Ectodermal cell (in vitro differentiated cells): ENCODE measurements at regions not wholly inside any gene's neighbourhood (a gene's known extent, or its start where the extent isn't known, plus 50 kb on each side); places are given as distances from the start of the nearest gene placed in this dataset.

Experiments used
- H3K27ac ChIP-seq: 2 replicates; pipeline ENCODE4 v1.7.0; 2013; ENCODE audit warnings: mild to moderate bottlenecking, low read depth, low read length; ENCODE audit not compliant: insufficient read depth, poor library complexity, severe bottlenecking
- H3K27me3 ChIP-seq: 2 replicates; pipeline ENCODE4 v1.7.0; 2013; ENCODE audit warnings: mild to moderate bottlenecking, low read length; ENCODE audit not compliant: insufficient read depth, control insufficient read depth, poor library complexity, severe bottlenecking
- H3K36me3 ChIP-seq: one replicate; pipeline ENCODE4 v1.7.0; 2013; ENCODE audit warnings: low read length; ENCODE audit not compliant: control insufficient read depth, insufficient read depth
- H3K4me1 ChIP-seq: one replicate; pipeline ENCODE4 v1.7.0; 2013; ENCODE audit warnings: low read length; ENCODE audit not compliant: control insufficient read depth, insufficient read depth
- H3K4me3 ChIP-seq: 2 replicates; pipeline ENCODE4 v1.7.0; 2013; ENCODE audit warnings: low read depth, low read length, control low read depth; ENCODE audit not compliant: insufficient read depth
- H3K9me3 ChIP-seq: 2 replicates; pipeline ENCODE4 v1.7.0; 2013; ENCODE audit warnings: mild to moderate bottlenecking, low read length, moderate library complexity; ENCODE audit not compliant: control insufficient read depth
- WGBS, 2 experiments: methylation state at CpG; one replicate each; pipeline ENCODE4 v1.1.7; 2013; ENCODE audit warnings: missing lambda C conversion rate in 2 of 2; 5-methylcytosine and 5-hydroxymethylcytosine counted together

- no peaks in the 10 kb centered on the region for H3K9me3 ChIP-seq
- H3K4me1 ChIP-seq = no peaks in the 10 kb centered on the region
- H3K4me3 ChIP-seq = no peak overlapping the region
- no peaks in the 10 kb centered on the region for H3K36me3 ChIP-seq
- no peak overlapping the region for H3K27ac ChIP-seq
- no peaks in the 10 kb centered on the region for H3K27me3 ChIP-seq
- 96 to 97% methylated on average over 12 of the region's 12 CpGs for WGBS, 2 experiments
Observed at GRCh38 chr22:49588739-49589138, 238.9 kb downstream of the BRD1 start.

GRCh38 chr22:49587987-49588386 lies 239.7 kb downstream of the BRD1 start:
- 93 to 95% methylated on average over 13 of the region's 13 CpGs for WGBS, 2 experiments
- no peaks in the 10 kb centered on the region for H3K9me3 ChIP-seq
- H3K4me3 ChIP-seq = no peak overlapping the region
- no peak overlapping the region for H3K27ac ChIP-seq
- no peaks in the 10 kb centered on the region for H3K4me1 ChIP-seq
- H3K36me3 ChIP-seq = no peaks in the 10 kb centered on the region
- no peaks in the 10 kb centered on the region for H3K27me3 ChIP-seq

GRCh38 chr22:49587421-49587820 lies 240.3 kb downstream of the BRD1 start:
- Histone ChIP-seq H3K4me3 (no peak overlapping the region), H3K27ac (no peak overlapping the region)
- 90 to 93% methylated on average over 13 of the region's 13 CpGs for WGBS, 2 experiments

GRCh38 chr22:49586873-49587272 lies 240.8 kb downstream of the BRD1 start:
- peaks cover 5% of the 10 kb centered on the region for H3K4me1 ChIP-seq
- no peaks in the 10 kb centered on the region for H3K36me3 ChIP-seq
- H3K4me3 ChIP-seq = no peak overlapping the region
- no peak overlapping the region for H3K27ac ChIP-seq
- H3K27me3 ChIP-seq = no peaks in the 10 kb centered on the region
- no peaks in the 10 kb centered on the region for H3K9me3 ChIP-seq
- 83 to 87% methylated on average over 12 of the region's 12 CpGs for WGBS, 2 experiments

More at GRCh38 chr22:49587421-49587820, 240.3 kb downstream of the BRD1 start:
- H3K27me3 ChIP-seq = no peaks in the 10 kb centered on the region
- no peaks in the 10 kb centered on the region for H3K36me3 ChIP-seq
- H3K4me1 ChIP-seq = peaks cover 2% of the 10 kb centered on the region
- H3K9me3 ChIP-seq = no peaks in the 10 kb centered on the region

- Histone ChIP-seq H3K9me3 (no peaks in the 10 kb centered on the region), H3K27ac (no peak overlapping the region), H3K27me3 (no peaks in the 10 kb centered on the region), H3K4me3 (no peak overlapping the region), H3K4me1 (peaks cover 5% of the 10 kb centered on the region), H3K36me3 (no peaks in the 10 kb centered on the region)
- WGBS, 2 experiments = 94 to 95% methylated on average over 20 of the region's 20 CpGs
Observed at GRCh38 chr22:49586244-49586748, 241.4 kb downstream of the BRD1 start.

- Histone ChIP-seq H3K36me3 (no peaks in the 10 kb centered on the region), H3K27me3 (no peaks in the 10 kb centered on the region), H3K4me3 (no peak overlapping the region), H3K9me3 (no peaks in the 10 kb centered on the region), H3K4me1 (peaks cover 5% of the 10 kb centered on the region), H3K27ac (no peak overlapping the region)
- WGBS, 2 experiments = 90 to 91% methylated on average over 22 to 23 of the region's 23 CpGs
Observed at GRCh38 chr22:49585461-49586243, 242.0 kb downstream of the BRD1 start.

GRCh38 chr22:49583886-49584505 lies 243.7 kb downstream of the BRD1 start:
- Histone ChIP-seq H3K4me3 (no peak overlapping the region), H3K36me3 (no peaks in the 10 kb centered on the region), H3K27me3 (no peaks in the 10 kb centered on the region), H3K4me1 (peaks cover 5% of the 10 kb centered on the region), H3K27ac (no peak overlapping the region), H3K9me3 (no peaks in the 10 kb centered on the region)
- 95 to 96% methylated on average over 26 of the region's 26 CpGs for WGBS, 2 experiments

- peaks cover 5% of the 10 kb centered on the region for H3K4me1 ChIP-seq
- no peak overlapping the region for H3K4me3 ChIP-seq
- H3K27ac ChIP-seq = no peak overlapping the region
- WGBS, 2 experiments = 87 to 89% methylated on average over 11 of the region's 11 CpGs
- no peaks in the 10 kb centered on the region for H3K27me3 ChIP-seq
- H3K36me3 ChIP-seq = no peaks in the 10 kb centered on the region
- H3K9me3 ChIP-seq = no peaks in the 10 kb centered on the region
Observed at GRCh38 chr22:49583341-49583740, 244.3 kb downstream of the BRD1 start.

- H3K4me3 ChIP-seq = no peak overlapping the region
- 90% methylated on average over 11 of the region's 11 CpGs for WGBS, 2 experiments
- H3K27me3 ChIP-seq = no peaks in the 10 kb centered on the region
- peaks cover 5% of the 10 kb centered on the region for H3K4me1 ChIP-seq
- H3K27ac ChIP-seq = no peak overlapping the region
- no peaks in the 10 kb centered on the region for H3K36me3 ChIP-seq
- no peaks in the 10 kb centered on the region for H3K9me3 ChIP-seq
Observed at GRCh38 chr22:49582678-49583077, 245.0 kb downstream of the BRD1 start.

- Histone ChIP-seq H3K4me3 (no peak overlapping the region), H3K27ac (no peak overlapping the region), H3K9me3 (no peaks in the 10 kb centered on the region), H3K27me3 (no peaks in the 10 kb centered on the region), H3K4me1 (peaks cover 5% of the 10 kb centered on the region), H3K36me3 (no peaks in the 10 kb centered on the region)
- WGBS, 2 experiments = 66 to 80% methylated on average over 4 of the region's 4 CpGs
Observed at GRCh38 chr22:49582181-49582580, 245.5 kb downstream of the BRD1 start.
